ENCODE measurements at regions not wholly inside any gene's neighbourhood (a gene's known extent, or its start where the extent isn't known, plus 50 kb on each side); places are given as distances from the start of the nearest gene placed in this dataset.
A peak's percentile ranks its signal among the peaks of the same experiment; 100 is the strongest.

DNA sequence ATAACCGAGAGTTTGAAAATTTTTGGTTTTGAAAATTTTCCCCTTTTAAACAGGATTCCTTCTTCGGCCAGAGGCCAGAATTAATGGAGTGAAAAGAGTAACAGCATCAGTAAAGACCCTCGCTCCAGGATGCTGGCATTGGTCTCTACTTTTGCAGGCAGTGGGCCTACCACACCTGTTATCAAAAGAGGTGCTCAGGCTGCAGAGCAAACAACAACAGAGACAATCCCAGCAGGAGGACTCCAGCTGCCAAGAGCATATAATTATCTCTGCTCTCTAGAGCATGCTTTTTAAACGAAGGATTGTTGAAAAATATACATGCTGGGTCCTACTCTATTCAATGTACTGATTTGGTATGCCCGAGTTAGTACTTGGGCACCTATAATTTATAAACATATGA is 1048.5 kb downstream of the PLA2G4A start:
- Histone ChIP-seq H3K4me1 (ENCODE audit: insufficient read depth) (no peaks in the 10 kb centered on the region), H3K4me3 (no peak overlapping the region), H2AFZ (no peak overlapping the region), H3K36me3 (ENCODE audit: insufficient read depth) (no peaks in the 10 kb centered on the region), H3K27me3 (ENCODE audit: insufficient read depth) (no peaks in the 10 kb centered on the region), H3K4me2 (no peak overlapping the region), H3F3A (replicated peaks; ENCODE audit: low read depth) (no peaks in the 10 kb centered on the region), H3K27ac (ENCODE audit: low read depth) (no peak overlapping the region), H3K9me2 (ENCODE audit: insufficient read depth) (no peaks in the 10 kb centered on the region), H4K20me1 (replicated peaks; ENCODE audit: insufficient read depth) (no peaks in the 10 kb centered on the region), H3K79me2 (replicated peaks; ENCODE audit: insufficient read depth) (no peaks in the 10 kb centered on the region)
- no peak overlapping the region for H3K4me3 Mint-ChIP-seq
- H3K9me3 Mint-ChIP-seq, result no peaks in the 10 kb centered on the region
- H3K4me1 Mint-ChIP-seq, result peaks cover 18% of the 10 kb centered on the region
- DNase-seq (ENCODE audit: low spot score), result no peak
- peak; percentile 23; the same call in 1 of the 3 replicates for ATAC-seq
- no peak overlapping the region for H3K27ac Mint-ChIP-seq
- H3K36me3 Mint-ChIP-seq (ENCODE audit: low read depth), result 0 out of 3 replicates have a peak, but pooled peaks cover 4% of the 10 kb centered on the region
- TF ChIP-seq NANOG (IDR thresholded peaks at IDR 0.05; ENCODE audit: borderline replicate concordance), result no peak
- TF ChIP-seq POLR2AphosphoS5 (IDR thresholded peaks at IDR 0.05; ENCODE audit: low read depth), result no peak
- TF ChIP-seq JUNB (IDR thresholded peaks at IDR 0.05; ENCODE audit: unreplicated experiment), result no peak
- TF ChIP-seq CTCF (conservative IDR thresholded peaks at IDR 0.05; ENCODE audit: low read depth in 2 of 2), result no peak
- no peak for TF ChIP-seq EZH2phosphoT487 (IDR thresholded peaks at IDR 0.05; ENCODE audit: unreplicated experiment)
- no peak for TF ChIP-seq CREB1 (CRISPR knock-in tag; IDR thresholded peaks at IDR 0.05; ENCODE audit: low read depth)
- no peak for TF ChIP-seq ZNF114 (CRISPR knock-in tag; IDR thresholded peaks at IDR 0.05)
- TF ChIP-seq, protein P1, sequence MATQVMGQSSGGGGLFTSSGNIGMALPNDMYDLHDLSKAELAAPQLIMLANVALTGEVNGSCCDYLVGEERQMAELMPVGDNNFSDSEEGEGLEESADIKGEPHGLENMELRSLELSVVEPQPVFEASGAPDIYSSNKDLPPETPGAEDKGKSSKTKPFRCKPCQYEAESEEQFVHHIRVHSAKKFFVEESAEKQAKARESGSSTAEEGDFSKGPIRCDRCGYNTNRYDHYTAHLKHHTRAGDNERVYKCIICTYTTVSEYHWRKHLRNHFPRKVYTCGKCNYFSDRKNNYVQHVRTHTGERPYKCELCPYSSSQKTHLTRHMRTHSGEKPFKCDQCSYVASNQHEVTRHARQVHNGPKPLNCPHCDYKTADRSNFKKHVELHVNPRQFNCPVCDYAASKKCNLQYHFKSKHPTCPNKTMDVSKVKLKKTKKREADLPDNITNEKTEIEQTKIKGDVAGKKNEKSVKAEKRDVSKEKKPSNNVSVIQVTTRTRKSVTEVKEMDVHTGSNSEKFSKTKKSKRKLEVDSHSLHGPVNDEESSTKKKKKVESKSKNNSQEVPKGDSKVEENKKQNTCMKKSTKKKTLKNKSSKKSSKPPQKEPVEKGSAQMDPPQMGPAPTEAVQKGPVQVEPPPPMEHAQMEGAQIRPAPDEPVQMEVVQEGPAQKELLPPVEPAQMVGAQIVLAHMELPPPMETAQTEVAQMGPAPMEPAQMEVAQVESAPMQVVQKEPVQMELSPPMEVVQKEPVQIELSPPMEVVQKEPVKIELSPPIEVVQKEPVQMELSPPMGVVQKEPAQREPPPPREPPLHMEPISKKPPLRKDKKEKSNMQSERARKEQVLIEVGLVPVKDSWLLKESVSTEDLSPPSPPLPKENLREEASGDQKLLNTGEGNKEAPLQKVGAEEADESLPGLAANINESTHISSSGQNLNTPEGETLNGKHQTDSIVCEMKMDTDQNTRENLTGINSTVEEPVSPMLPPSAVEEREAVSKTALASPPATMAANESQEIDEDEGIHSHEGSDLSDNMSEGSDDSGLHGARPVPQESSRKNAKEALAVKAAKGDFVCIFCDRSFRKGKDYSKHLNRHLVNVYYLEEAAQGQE (IDR thresholded peaks at IDR 0.05; ENCODE audit: unreplicated experiment), result no peak
- no peaks in the 10 kb centered on the region for H3K27me3 Mint-ChIP-seq (ENCODE audit: insufficient read depth, low read depth, poor library complexity)

- TF ChIP-seq STAT1 (IDR thresholded peaks at IDR 0.05; ENCODE audit: unreplicated experiment) (no peak), CTCF (conservative IDR thresholded peaks at IDR 0.05; ENCODE audit: low read depth in 2 of 2) (no peak), ZNF114 (CRISPR knock-in tag; IDR thresholded peaks at IDR 0.05) (no peak), POLR2AphosphoS5 (IDR thresholded peaks at IDR 0.05; ENCODE audit: low read depth) (no peak), EZH2 (IDR thresholded peaks at IDR 0.05; ENCODE audit: low read depth, unreplicated experiment) (no peak), JUNB (IDR thresholded peaks at IDR 0.05; ENCODE audit: unreplicated experiment) (no peak)
- TF ChIP-seq, protein P2, sequence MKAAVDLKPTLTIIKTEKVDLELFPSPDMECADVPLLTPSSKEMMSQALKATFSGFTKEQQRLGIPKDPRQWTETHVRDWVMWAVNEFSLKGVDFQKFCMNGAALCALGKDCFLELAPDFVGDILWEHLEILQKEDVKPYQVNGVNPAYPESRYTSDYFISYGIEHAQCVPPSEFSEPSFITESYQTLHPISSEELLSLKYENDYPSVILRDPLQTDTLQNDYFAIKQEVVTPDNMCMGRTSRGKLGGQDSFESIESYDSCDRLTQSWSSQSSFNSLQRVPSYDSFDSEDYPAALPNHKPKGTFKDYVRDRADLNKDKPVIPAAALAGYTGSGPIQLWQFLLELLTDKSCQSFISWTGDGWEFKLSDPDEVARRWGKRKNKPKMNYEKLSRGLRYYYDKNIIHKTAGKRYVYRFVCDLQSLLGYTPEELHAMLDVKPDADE (IDR thresholded peaks at IDR 0.05), result no peak
- TF ChIP-seq, protein P1 (IDR thresholded peaks at IDR 0.05; ENCODE audit: unreplicated experiment), result no peak
- Mint-ChIP-seq H3K4me3 (no peak overlapping the region), H3K4me1 (peaks cover 18% of the 10 kb centered on the region), H3K9me3 (no peaks in the 10 kb centered on the region), H3K27me3 (ENCODE audit: insufficient read depth, low read depth, poor library complexity) (no peaks in the 10 kb centered on the region), H3K36me3 (ENCODE audit: low read depth) (0 out of 3 replicates have a peak, but pooled peaks cover 4% of the 10 kb centered on the region), H3K27ac (no peak overlapping the region)
- no peaks in the 10 kb centered on the region for H3K79me2 ChIP-seq (replicated peaks; ENCODE audit: insufficient read depth)
- no peaks in the 10 kb centered on the region for H3K9me2 ChIP-seq (ENCODE audit: insufficient read depth)
- ATAC-seq, result no peak
- no peaks in the 10 kb centered on the region for H3K36me3 ChIP-seq (ENCODE audit: insufficient read depth)
- no peaks in the 10 kb centered on the region for H3K4me1 ChIP-seq (ENCODE audit: insufficient read depth)
- H4K20me1 ChIP-seq (replicated peaks; ENCODE audit: insufficient read depth), result no peaks in the 10 kb centered on the region
- H3K4me2 ChIP-seq, result no peak overlapping the region
- H3F3A ChIP-seq (replicated peaks; ENCODE audit: low read depth), result no peaks in the 10 kb centered on the region
- no peak overlapping the region for H3K4me3 ChIP-seq
- no peak for DNase-seq (ENCODE audit: low spot score)
- H3K27ac ChIP-seq (ENCODE audit: low read depth), result no peak overlapping the region
- no peaks in the 10 kb centered on the region for H3K27me3 ChIP-seq (ENCODE audit: insufficient read depth)
- H2AFZ ChIP-seq, result no peak overlapping the region
Observed at GRCh38 chr1:187878883-187879282, 1050.1 kb downstream of the PLA2G4A start.

All from GM23338 (cell line).